ENCODE measurements at regions not wholly inside any gene's neighbourhood (a gene's known extent, or its start where the extent isn't known, plus 50 kb on each side); places are given as distances from the start of the nearest gene placed in this dataset.
"Not testable (repeated sequence)": the region's sequence is repeated elsewhere in the genome, so short reads cannot be mapped to it uniquely, and the experiment has no call there.

DNA sequence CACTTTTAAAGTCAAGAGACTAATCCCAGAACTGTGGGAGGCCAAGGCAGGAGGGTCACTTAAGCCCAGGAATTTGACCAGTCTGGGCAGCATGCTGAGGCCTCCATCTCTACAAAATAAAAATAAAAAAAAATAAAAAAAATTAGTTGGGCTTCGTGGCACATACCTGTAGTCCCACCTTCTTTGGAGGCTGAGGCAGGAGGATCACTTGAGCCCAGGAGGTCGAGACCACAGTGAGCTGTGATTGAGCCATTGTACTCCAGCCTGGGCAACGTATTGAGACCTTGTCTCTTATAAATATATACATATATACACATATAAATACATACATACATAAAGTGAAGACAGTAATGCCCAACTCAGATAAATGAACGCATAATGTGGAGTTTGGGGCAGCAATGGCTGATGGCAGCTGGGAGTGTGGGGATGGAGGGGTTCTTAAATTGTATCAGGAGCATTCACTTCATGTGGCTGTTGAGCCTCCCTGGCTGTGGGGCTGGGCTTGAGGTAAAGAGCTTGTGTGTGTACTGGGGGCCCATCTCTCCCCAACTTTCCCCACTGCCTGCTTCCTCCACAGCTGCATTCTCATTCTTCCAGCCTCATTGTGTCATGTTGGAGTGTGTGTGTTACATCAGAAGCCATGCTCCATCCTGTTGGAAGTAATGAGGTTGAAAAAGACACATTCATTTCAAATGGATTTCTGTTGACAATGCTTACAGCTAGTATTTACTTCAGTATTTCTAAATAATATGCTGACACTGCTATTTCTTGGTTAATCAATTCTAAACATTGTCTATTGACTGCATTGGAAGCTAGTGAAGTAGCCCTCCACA lies 96.5 kb upstream of the HS6ST1 start:
- no peak overlapping the region for H3K4me3 Mint-ChIP-seq
- peaks cover 2% of the 10 kb centered on the region for H3K27me3 Mint-ChIP-seq
- H3K9me3 Mint-ChIP-seq, result peaks cover 9% of the 10 kb centered on the region
- H3K36me3 Mint-ChIP-seq, result no peaks in the 10 kb centered on the region
- H3K4me1 Mint-ChIP-seq, result no peaks in the 10 kb centered on the region
- H3K27ac Mint-ChIP-seq, result no peak overlapping the region

DNA sequence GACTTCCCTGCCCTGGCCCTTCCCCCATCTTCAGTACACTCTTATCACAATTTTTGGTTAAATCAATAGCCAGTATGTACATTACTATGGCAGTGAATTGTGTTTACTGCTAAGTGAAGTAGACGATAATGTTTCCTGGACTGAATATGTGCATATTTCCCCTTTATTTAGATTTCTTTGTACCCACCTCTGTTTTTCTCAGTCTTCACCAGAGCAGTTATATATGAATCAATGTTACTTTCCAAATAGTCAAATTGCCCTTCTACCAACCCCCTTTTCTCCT lies 97.1 kb upstream of the HS6ST1 start:
- Mint-ChIP-seq H3K4me3 (no peak overlapping the region), H3K36me3 (no peaks in the 10 kb centered on the region), H3K4me1 (no peaks in the 10 kb centered on the region), H3K9me3 (peaks cover 10% of the 10 kb centered on the region), H3K27me3 (peaks cover 2% of the 10 kb centered on the region), H3K27ac (no peak overlapping the region)

DNA sequence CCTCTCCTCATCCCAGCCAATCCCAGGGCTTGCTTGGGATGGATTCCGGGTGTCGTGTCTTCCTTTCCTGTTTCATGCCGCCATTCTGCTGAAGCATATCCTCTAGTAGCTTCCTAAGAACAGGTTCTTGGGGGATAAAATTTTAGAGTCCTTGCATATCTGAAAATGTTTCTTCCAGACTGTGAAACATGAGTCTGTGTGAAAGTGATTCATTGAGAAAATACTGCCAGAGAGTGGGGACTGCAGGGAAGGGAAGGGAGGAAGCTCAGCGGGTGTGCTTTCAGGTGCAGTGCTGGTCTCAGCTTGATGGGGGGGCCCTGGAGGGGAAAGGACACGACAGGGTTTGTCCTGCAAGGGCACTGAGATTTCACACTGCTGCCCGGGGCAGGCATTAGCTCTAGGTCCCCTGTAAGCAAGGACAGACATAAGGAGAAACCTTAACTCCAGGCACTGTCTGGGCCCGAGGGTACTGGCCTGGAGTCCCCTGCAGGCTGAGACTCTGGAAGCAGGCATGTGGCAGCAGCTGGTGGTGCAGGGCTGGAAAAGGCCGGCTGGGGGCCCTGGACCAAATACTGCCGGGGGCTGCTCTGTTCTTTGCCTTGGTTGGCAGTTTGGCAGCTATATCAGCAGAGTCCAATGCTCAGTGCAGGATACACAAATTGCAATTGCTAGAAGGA lies 97.6 kb upstream of the HS6ST1 start:
- Mint-ChIP-seq H3K4me1 (no peaks in the 10 kb centered on the region), H3K4me3 (no peak overlapping the region), H3K9me3 (peaks cover 10% of the 10 kb centered on the region), H3K36me3 (no peaks in the 10 kb centered on the region), H3K27me3 (peaks cover 2% of the 10 kb centered on the region), H3K27ac (no peak overlapping the region)

DNA sequence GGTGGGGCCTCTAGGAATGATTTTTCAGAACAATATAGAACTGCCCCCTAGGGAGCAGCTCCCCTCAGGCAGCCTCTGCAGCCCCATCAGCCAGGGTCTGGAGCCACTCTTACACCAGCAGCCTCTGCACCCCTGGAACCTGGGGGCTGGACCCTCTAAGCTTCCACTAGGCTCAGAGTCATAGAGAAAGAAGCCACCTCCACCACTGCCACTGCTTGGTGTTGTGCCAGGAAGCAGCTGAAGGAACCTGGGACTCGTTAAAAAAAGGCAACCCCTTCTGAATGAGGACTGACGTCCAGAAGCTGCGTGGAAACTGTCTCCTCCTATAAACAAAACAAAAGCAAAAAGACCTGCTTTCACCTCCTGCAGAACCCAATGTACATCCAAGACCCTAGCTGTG lies 98.1 kb upstream of the HS6ST1 start:
- Mint-ChIP-seq H3K9me3 (peaks cover 10% of the 10 kb centered on the region), H3K27ac (no peak overlapping the region), H3K27me3 (peaks cover 2% of the 10 kb centered on the region), H3K4me1 (no peaks in the 10 kb centered on the region), H3K4me3 (no peak overlapping the region), H3K36me3 (no peaks in the 10 kb centered on the region)

DNA sequence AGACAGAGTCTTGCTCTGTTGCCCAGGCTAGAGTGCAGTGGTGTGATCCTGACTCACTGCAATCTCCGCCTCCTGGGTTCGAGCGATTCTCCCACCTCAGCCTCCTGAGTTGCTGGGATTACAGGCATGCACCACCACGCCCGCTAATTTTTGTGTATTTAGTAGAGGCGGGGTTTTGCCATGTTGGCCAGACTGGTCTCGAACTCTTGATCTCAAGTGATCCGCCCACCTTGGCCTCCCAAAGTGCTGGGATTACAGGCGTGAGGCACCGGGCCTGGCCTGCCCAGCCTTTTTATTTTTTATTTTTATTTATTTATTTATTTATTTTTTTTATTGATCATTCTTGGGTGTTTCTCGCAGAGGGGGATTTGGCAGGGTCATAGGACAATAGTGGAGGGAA lies 98.6 kb upstream of the HS6ST1 start:
- H3K4me1 Mint-ChIP-seq, H3K27me3 Mint-ChIP-seq, H3K27ac Mint-ChIP-seq, H3K36me3 Mint-ChIP-seq, H3K4me3 Mint-ChIP-seq: not testable (repeated sequence)
- peaks cover 10% of the 10 kb centered on the region for H3K9me3 Mint-ChIP-seq

DNA sequence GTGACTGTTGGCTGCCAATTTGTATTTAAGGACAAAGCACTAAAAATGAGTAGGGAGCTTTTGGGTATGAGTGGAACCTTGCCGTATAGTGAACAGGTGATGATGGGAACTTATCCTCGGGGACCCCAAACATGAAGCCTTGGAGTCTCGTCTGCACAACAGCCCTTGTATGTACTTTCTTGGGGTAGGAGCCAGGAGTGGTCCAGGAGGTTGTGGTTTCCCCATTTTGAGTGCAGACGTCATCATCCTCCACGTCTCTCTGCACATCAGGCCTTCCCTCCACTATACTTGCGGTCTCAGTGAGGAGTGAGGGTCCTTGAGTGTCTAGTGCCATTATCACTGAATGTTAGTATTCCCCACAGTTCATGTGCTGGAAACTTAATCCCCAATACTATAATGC lies 101.5 kb upstream of the HS6ST1 start:
- Mint-ChIP-seq H3K4me3 (no peak overlapping the region), H3K9me3 (peaks cover 10% of the 10 kb centered on the region), H3K36me3 (no peaks in the 10 kb centered on the region), H3K27ac (no peak overlapping the region), H3K4me1 (no peaks in the 10 kb centered on the region), H3K27me3 (peaks cover 2% of the 10 kb centered on the region)

DNA sequence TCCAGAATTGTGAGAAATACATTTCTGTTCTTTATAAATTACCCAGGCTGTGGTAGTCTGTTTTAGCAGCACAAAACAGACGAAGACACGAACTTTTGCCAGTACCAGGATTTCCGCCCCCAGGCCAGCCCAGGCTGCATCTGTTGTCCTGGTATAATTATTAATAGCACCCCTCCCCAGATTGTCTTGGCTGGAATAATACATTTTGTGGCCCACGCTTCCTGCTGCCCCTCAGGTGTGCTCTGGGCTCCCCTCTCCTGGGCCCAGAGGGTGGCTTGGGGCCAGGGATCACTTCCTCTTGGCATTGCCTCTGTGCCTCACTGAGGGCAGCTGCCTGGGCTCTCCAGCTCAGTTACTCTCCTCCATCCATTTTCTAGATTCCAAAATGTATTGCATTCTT lies 102.1 kb upstream of the HS6ST1 start:
- Mint-ChIP-seq H3K9me3 (peaks cover 10% of the 10 kb centered on the region), H3K4me3 (no peak overlapping the region), H3K27ac (no peak overlapping the region), H3K4me1 (no peaks in the 10 kb centered on the region), H3K36me3 (no peaks in the 10 kb centered on the region), H3K27me3 (peaks cover 2% of the 10 kb centered on the region)

DNA sequence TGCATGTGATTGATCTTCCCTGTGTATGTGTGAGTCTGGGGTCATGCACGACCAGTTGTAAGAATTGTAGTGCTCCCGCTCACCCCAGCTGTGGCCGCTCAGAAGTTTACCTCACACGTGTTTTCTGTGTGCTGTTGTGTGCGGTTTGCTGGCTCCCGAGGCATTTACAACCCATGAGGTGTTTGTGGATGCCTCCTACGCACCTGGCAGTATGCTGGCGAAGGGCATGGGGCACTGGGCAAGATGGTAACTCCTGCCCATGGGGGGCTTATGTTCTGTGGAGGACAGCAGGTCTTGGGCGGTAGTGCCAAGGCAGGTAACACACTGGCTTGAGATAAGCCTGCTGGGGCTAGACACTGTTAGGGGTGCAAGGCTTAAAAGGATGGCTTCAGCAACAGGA lies 102.6 kb upstream of the HS6ST1 start:
- Mint-ChIP-seq H3K9me3 (peaks cover 10% of the 10 kb centered on the region), H3K4me1 (no peaks in the 10 kb centered on the region), H3K27me3 (no peaks in the 10 kb centered on the region), H3K4me3 (no peak overlapping the region), H3K27ac (no peak overlapping the region), H3K36me3 (no peaks in the 10 kb centered on the region)

DNA sequence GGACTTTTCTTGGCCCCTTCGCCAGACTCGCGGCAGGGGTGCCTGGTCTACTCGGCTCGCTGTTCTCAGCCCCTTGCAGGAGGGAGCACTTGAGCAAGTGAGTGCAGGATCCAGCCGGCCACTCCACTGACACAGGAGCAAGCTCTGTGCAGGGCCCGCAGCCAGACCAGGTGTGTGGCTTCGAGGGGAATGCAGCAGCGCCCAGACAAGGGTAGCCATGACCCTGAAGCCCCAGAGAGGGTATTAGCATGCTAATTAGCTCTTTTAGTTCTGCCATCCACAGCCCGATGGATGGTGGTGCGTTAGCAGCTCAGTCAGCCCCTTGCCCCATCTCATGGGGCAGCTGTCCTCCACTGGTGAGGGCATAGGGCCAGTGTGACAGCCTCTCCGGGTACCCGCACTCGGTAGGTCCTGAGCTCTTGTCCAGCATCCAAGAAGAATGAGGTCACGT lies 103.2 kb upstream of the HS6ST1 start:
- Mint-ChIP-seq H3K4me3 (no peak overlapping the region), H3K36me3 (no peaks in the 10 kb centered on the region), H3K27me3 (no peaks in the 10 kb centered on the region), H3K4me1 (no peaks in the 10 kb centered on the region), H3K27ac (no peak overlapping the region), H3K9me3 (peaks cover 10% of the 10 kb centered on the region)

DNA sequence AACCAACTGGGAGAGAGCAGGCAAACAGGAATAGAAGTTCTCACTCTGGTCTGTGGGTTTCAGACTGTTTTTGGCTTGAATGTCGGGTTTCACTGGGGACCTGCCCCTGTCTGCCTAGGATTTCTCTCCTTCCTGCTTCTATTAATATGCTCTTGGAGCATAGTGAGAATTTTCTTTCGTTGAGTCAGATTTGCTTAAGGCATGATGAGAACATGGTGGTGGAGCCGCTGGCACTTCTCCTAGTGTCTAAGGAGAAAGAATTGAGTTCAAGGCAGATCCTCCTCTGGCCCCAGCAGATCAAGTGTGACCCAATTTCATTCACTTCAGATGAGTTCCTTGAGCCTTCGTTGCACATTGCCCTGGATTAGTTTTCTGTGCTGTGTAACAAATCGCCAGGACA lies 103.9 kb upstream of the HS6ST1 start:
- Mint-ChIP-seq H3K4me1 (no peaks in the 10 kb centered on the region), H3K27ac (no peak overlapping the region), H3K27me3 (peaks cover 2% of the 10 kb centered on the region), H3K9me3 (peaks cover 10% of the 10 kb centered on the region), H3K4me3 (no peak overlapping the region), H3K36me3 (no peaks in the 10 kb centered on the region)

DNA sequence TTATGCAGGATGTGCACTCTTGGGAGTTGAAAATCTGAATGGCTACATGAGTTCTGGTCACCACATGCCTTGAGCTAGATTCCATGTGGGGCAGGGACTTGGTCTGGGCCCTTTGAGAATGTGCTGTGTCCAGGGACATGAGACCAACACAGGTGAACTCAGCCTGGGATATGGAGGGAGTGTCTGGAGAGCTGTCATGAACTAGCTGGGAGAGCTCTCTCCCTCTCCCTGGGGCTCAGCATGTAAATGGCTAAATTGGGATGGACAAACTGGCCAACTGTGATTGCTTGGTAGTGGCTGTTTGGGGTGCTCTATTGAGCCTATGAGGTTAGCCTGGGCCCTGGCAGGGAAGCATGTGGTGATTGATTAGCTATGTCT lies 105.1 kb upstream of the HS6ST1 start:
- peaks cover 12% of the 10 kb centered on the region for H3K9me3 Mint-ChIP-seq
- H3K36me3 Mint-ChIP-seq, result no peaks in the 10 kb centered on the region
- H3K4me3 Mint-ChIP-seq, result no peak overlapping the region
- no peaks in the 10 kb centered on the region for H3K4me1 Mint-ChIP-seq
- H3K27me3 Mint-ChIP-seq, result peaks cover 4% of the 10 kb centered on the region
- no peak overlapping the region for H3K27ac Mint-ChIP-seq

DNA sequence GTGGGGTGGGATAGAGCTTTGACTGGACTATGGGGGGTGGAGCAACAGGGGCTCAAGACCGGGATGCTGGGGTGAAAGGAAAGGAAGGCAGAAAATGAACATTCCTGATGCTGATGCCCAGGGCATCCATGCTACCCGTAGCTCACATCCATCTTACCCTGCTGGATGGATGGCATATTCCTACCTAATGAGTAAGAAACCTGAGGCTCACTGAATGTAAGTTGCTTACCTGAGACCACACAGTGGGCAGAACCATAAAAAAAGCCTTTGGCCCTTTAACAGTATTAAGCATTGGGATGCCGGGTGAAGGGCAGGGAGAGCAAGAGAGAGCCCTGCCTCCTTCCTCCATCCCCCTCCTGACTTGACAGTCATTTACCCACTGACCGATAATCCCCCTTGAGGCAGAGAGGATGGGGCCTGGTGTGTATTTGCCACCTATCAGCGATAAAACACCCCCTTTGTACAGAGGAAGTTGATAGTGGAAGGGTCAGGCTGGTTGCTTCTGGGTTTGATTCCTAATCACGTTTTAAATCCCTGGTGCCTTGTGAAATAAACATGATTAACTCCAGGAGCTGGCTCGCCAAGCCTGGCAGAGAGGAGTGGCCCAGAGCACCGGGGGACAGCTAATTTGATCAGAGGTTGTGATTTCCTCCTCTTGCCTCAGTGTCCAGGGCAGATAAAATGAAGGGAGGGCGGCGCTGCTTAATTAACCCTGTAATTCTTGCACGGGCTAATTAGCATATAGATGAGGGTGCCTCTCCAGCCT lies 105.9 kb upstream of the HS6ST1 start:
- H3K4me1 Mint-ChIP-seq, result no peaks in the 10 kb centered on the region
- peaks cover 17% of the 10 kb centered on the region for H3K9me3 Mint-ChIP-seq
- no peak overlapping the region for H3K4me3 Mint-ChIP-seq
- H3K27me3 Mint-ChIP-seq, result peaks cover 8% of the 10 kb centered on the region
- no peak overlapping the region for H3K27ac Mint-ChIP-seq
- H3K36me3 Mint-ChIP-seq, result no peaks in the 10 kb centered on the region

DNA sequence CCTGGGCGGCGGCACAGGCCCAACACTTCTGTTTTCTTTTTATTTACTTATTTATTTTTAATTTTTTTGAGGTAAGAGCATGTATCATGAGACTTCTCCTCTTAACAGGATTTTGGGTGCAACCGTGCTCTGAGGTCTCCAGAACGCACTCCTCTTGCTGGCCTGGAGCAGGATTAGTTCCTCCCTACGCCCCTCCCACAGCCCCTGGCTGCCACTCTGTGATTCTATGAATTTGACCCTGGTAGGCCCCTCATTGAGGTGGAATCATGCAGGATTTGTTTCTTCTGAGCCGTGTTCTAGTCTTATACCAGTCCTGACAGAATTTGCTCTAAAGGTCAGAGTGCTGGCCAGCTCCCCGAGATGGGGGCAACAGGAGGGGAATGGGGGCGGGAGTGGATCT lies 106.5 kb upstream of the HS6ST1 start:
- H3K27ac Mint-ChIP-seq, result no peak overlapping the region
- H3K27me3 Mint-ChIP-seq, result peaks cover 10% of the 10 kb centered on the region
- no peaks in the 10 kb centered on the region for H3K36me3 Mint-ChIP-seq
- no peak overlapping the region for H3K4me3 Mint-ChIP-seq
- H3K9me3 Mint-ChIP-seq, result peaks cover 16% of the 10 kb centered on the region
- no peaks in the 10 kb centered on the region for H3K4me1 Mint-ChIP-seq

DNA sequence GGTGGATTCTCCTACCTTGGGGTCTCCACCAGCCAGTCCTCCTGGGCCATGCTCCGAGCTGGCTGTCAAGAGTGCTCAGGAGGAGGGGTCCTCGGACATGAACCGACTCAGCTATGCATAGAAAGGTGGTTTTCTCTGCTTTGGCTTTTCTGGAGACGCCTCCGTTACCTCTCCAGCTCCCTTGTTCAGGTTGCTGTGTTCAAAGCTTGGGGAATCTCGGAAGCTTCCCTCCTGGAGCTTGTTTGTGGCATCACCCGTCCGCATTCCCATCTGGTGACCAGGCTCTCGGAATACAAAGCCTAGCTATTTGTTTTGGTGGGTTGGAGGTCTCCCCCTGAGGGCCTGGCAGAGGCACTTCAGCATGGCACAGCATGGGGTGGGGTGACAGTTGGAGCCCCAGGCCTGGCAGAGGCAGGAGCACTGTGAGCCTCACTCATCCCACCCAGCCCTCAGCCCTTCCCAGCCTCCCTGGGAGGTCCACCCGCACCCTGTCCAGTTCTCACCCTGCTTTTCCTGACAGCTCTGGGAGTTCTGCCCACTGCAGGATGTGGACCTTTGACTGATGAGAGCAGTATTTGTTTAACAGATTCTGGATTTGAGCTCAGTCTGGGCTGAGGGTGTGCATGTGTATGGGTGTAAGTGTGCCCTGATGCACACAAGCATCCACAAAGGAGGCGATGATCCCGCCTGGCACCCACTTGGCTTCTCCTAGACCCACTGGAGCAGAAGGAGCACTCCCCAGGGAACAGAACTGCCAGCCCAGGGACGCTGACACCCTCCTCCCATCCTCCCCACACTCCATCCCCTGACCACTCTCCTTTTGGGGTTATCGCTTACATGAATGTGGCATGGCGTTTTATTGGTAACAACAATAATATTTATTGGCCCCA lies 107.3 kb upstream of the HS6ST1 start:
- Mint-ChIP-seq H3K4me3 (no peak overlapping the region), H3K27ac (no peak overlapping the region), H3K36me3 (no peaks in the 10 kb centered on the region), H3K27me3 (peaks cover 10% of the 10 kb centered on the region), H3K9me3 (peaks cover 15% of the 10 kb centered on the region), H3K4me1 (no peaks in the 10 kb centered on the region)

DNA sequence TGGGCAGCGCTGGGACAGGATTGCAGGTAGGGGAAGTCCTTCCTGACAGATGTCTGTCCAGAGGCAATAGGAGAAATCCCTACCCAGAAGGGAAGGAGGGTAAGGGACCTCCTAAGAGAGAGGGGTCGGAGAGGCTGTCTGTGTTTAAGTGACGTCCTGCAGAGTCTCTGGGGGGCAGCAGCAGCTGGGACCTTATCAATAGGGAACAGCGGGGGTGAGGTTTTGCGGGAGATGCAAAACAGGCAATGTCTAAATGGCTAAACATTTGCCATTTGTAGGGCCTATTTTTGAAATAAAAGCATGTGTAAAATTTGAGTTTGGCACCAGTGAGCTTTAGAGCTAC lies 108.7 kb upstream of the HS6ST1 start:
- H3K4me3 Mint-ChIP-seq, result no peak overlapping the region
- H3K9me3 Mint-ChIP-seq, result peaks cover 19% of the 10 kb centered on the region
- H3K27me3 Mint-ChIP-seq, result peaks cover 10% of the 10 kb centered on the region
- no peak overlapping the region for H3K27ac Mint-ChIP-seq
- H3K4me1 Mint-ChIP-seq, result no peaks in the 10 kb centered on the region
- H3K36me3 Mint-ChIP-seq, result no peaks in the 10 kb centered on the region

Data from activated naive CD4-positive, alpha-beta T cell treated with anti-CD3 and anti-CD28 coated beads, Interleukin-2, amount 50 U/mL, for 24 hours (primary cell).